ENCODE measurements at regions not wholly inside any gene's neighbourhood (a gene's known extent, or its start where the extent isn't known, plus 50 kb on each side); places are given as distances from the start of the nearest gene placed in this dataset.

GRCh38 chr3:76702676-76703075, 337.2 kb upstream of the ROBO2 start:
- TF ChIP-seq CTCF (IDR thresholded peaks at IDR 0.05) (no peak), POLR2A (IDR thresholded peaks at IDR 0.05) (no peak)
